Sigmoid colon (tissue), 4 donors: ENCODE measurements at regions not wholly inside any gene's neighbourhood (a gene's known extent, or its start where the extent isn't known, plus 50 kb on each side); places are given as distances from the start of the nearest gene placed in this dataset.

Source experiments
- CTCF ChIP-seq, 4 experiments: fragments of 450-650 bp in 3 of 4; fragments of 200-600 bp in 1 of 4; IDR thresholded peaks; one replicate each; pipeline ENCODE4 v1.5.1; 2016 to 2019; ENCODE audit warnings: antibody characterized with exemption in 4 of 4, mild to moderate bottlenecking in 3 of 4, moderate library complexity in 2 of 4
- POLR2A ChIP-seq, 2 donors: fragments of 450-650 bp; IDR thresholded peaks; one replicate each; pipeline ENCODE4 v1.6.1; 2016; ENCODE audit warnings: antibody characterized with exemption in 2 of 2, mild to moderate bottlenecking in 2 of 2, moderate library complexity in 2 of 2
- POLR2AphosphoS5 ChIP-seq, 4 donors: sonication (generic); formaldehyde crosslinking; IDR thresholded peaks; one replicate each; pipeline ENCODE4 v1.6.1; 2017; ENCODE audit warnings: antibody characterized with exemption in 4 of 4

DNA sequence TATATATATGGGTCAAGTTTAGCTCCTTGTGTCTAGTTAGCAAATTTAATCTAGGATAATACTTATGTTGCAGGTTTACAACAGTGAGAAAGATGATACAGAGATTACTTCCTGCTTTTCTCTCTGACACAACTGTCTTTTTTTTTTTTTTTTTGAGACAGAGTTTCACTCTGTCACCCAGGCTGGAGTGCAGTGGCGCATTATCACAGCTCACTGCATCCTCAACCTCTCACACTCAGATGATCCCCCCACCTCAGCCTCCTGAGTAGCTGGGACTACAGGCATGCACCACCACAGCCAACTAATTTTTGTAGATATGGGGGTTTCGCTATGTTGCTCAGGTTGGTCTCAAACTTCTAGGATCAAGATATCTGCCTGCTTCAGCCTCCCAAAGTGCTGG is 706.9 kb upstream of the SOX9 start:
- TF ChIP-seq CTCF (IDR thresholded peaks at IDR 0.05), result no peak
- TF ChIP-seq POLR2AphosphoS5 (IDR thresholded peaks at IDR 0.05), result no peak
- no peak for TF ChIP-seq POLR2A (IDR thresholded peaks at IDR 0.05)
